Embryonic facial prominence (tissue), 1 donor: ENCODE measurements at regions not wholly inside any gene's neighbourhood (a gene's known extent, or its start where the extent isn't known, plus 50 kb on each side); places are given as distances from the start of the nearest gene placed in this dataset.

ENCODE experiments used
- DNase-seq: peaks from one replicate; pipeline ENCODE4 v3.0.0-alpha.2; 2016; ENCODE audit errors: extremely low spot score

GRCh38 chr9:1757186-1757585 is 258.0 kb upstream of the SMARCA2 start:
- DNase-seq = no peak

- no peak for DNase-seq
Measured at GRCh38 chr9:1759009-1759408, 256.1 kb upstream of the SMARCA2 start.

GRCh38 chr9:1759771-1760300 is 255.3 kb upstream of the SMARCA2 start:
- no peak for DNase-seq

- no peak for DNase-seq
Measured at GRCh38 chr9:1761807-1762206, 253.3 kb upstream of the SMARCA2 start.

- no peak for DNase-seq
Measured at GRCh38 chr9:1766042-1766441, 249.1 kb upstream of the SMARCA2 start.

GRCh38 chr9:1768561-1768960 is 246.6 kb upstream of the SMARCA2 start:
- DNase-seq = no peak

- DNase-seq = no peak
Measured at GRCh38 chr9:1771094-1771789, 243.9 kb upstream of the SMARCA2 start.

GRCh38 chr9:1775230-1775629 is 239.9 kb upstream of the SMARCA2 start:
- no peak for DNase-seq

- DNase-seq = no peak
Measured at GRCh38 chr9:1776668-1777067, 238.5 kb upstream of the SMARCA2 start.

GRCh38 chr9:1791191-1791590 is 224.0 kb upstream of the SMARCA2 start:
- no peak for DNase-seq

- DNase-seq = no peak
Measured at GRCh38 chr9:1794547-1795270, 220.4 kb upstream of the SMARCA2 start.

- no peak for DNase-seq
Measured at GRCh38 chr9:1804128-1804865, 210.8 kb upstream of the SMARCA2 start.

GRCh38 chr9:1829719-1830118 is 185.4 kb upstream of the SMARCA2 start:
- DNase-seq = no peak

- no peak for DNase-seq
Measured at GRCh38 chr9:1832960-1833359, 182.2 kb upstream of the SMARCA2 start.

GRCh38 chr9:1837453-1838084 is 177.6 kb upstream of the SMARCA2 start:
- DNase-seq = no peak

GRCh38 chr9:1839909-1840308 is 175.2 kb upstream of the SMARCA2 start:
- no peak for DNase-seq

GRCh38 chr9:1845425-1845824 is 169.7 kb upstream of the SMARCA2 start:
- no peak for DNase-seq

- no peak for DNase-seq
Measured at GRCh38 chr9:1855726-1856125, 159.4 kb upstream of the SMARCA2 start.

GRCh38 chr9:1857808-1858207 is 157.3 kb upstream of the SMARCA2 start:
- DNase-seq = no peak

- no peak for DNase-seq
Measured at GRCh38 chr9:1869843-1870242, 145.3 kb upstream of the SMARCA2 start.

GRCh38 chr9:1870915-1871314 is 144.2 kb upstream of the SMARCA2 start:
- no peak for DNase-seq
